GM12872 (cell line): ENCODE measurements at regions not wholly inside any gene's neighbourhood (a gene's known extent, or its start where the extent isn't known, plus 50 kb on each side); places are given as distances from the start of the nearest gene placed in this dataset.

Experiments used
- CTCF ChIP-seq: IDR thresholded peaks from 3 replicates; pipeline ENCODE4 v1.5.1; 2011; ENCODE audit warnings: low read depth, mild to moderate bottlenecking, low read length, moderate library complexity; ENCODE audit not compliant: insufficient read depth

GRCh38 chr16:66175058-66175457 lies 191.4 kb upstream of the CDH5 start:
- TF ChIP-seq CTCF, result no peak

- TF ChIP-seq CTCF, result no peak
These were observed 194.0 kb upstream of the CDH5 start for GRCh38 chr16:66172463-66172862.

GRCh38 chr16:66171578-66171977 lies 194.9 kb upstream of the CDH5 start:
- TF ChIP-seq CTCF, result no peak

GRCh38 chr16:66170989-66171388 lies 195.5 kb upstream of the CDH5 start:
- TF ChIP-seq CTCF, result no peak

- no peak for TF ChIP-seq CTCF
These were observed 196.7 kb upstream of the CDH5 start for GRCh38 chr16:66169817-66170216.

GRCh38 chr16:66168777-66169176 lies 197.7 kb upstream of the CDH5 start:
- no peak for TF ChIP-seq CTCF

- no peak for TF ChIP-seq CTCF
These were observed 198.8 kb upstream of the CDH5 start for GRCh38 chr16:66167564-66168291.
